ENCODE measurements at regions not wholly inside any gene's neighbourhood (a gene's known extent, or its start where the extent isn't known, plus 50 kb on each side); places are given as distances from the start of the nearest gene placed in this dataset.

DNA sequence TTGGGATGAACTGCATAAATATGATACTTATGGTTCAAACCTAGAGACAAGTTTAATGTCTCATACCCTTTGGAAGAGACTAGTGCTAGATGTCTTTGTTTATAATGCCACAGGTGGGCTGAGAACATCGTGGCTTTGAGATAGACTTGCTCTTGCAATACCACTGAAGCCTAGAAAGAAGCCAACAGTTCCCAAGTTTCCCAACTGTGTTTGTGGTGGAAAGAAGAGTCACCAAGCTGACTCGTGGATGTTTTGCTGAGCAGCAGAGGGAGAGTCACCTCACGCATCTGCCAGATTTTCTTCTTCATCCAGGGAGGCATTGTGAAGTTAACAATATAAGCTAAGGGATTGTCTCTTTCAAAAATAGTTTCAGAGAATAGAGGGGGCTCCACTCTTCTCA lies 1076.2 kb downstream of the C4orf33 start:
- Mint-ChIP-seq H3K27ac (ENCODE audit: unreplicated experiment) (no peak overlapping the region), H3K27me3 (ENCODE audit: insufficient read depth, unreplicated experiment) (peaks cover 3% of the 10 kb centered on the region), H3K36me3 (ENCODE audit: insufficient read depth, unreplicated experiment) (no peaks in the 10 kb centered on the region), H3K9me3 (ENCODE audit: unreplicated experiment) (no peaks in the 10 kb centered on the region), H3K4me1 (ENCODE audit: low read depth, unreplicated experiment) (no peaks in the 10 kb centered on the region), H3K4me3 (ENCODE audit: unreplicated experiment) (no peak overlapping the region)
- intact Hi-C loops (cut with micrococcal nuclease; ENCODE audit: unreplicated experiment) = no loop called here
- H3K9me3 ChIP-seq = no peaks in the 10 kb centered on the region
- no peaks in the 10 kb centered on the region for H3K4me1 ChIP-seq
- no TSS peak for BruUV-seq (replicated peaks)
- no peaks in the 10 kb centered on the region for H3K27me3 ChIP-seq (replicated peaks; ENCODE audit: control insufficient read depth, insufficient read depth, low read length)
- ChIA-PET CTCF (no interaction called here), POLR2A (no interaction called here)
- no peak overlapping the region for H3K4me3 ChIP-seq (ENCODE audit: low read depth, low read length)
- DNase-seq = no peak
- no peak for TF ChIP-seq CTCF (IDR thresholded peaks at IDR 0.05; ENCODE audit: insufficient read depth in 1 of 2, low read depth in 1 of 2, low read length in 1 of 2, severe bottlenecking in 1 of 2, unreplicated experiment in 1 of 2)
- H3K36me3 ChIP-seq (ENCODE audit: control insufficient read depth, insufficient read depth, low read length) = no peaks in the 10 kb centered on the region

- CTCF ChIA-PET = no interaction called here
- no peaks in the 10 kb centered on the region for H3K9me3 Mint-ChIP-seq (ENCODE audit: unreplicated experiment)
- Histone ChIP-seq H3K36me3 (ENCODE audit: control insufficient read depth, insufficient read depth, low read length) (no peaks in the 10 kb centered on the region), H3K4me1 (no peaks in the 10 kb centered on the region), H3K9me3 (no peaks in the 10 kb centered on the region), H3K4me3 (ENCODE audit: low read depth, low read length) (no peak overlapping the region), H3K27me3 (replicated peaks; ENCODE audit: control insufficient read depth, insufficient read depth, low read length) (no peaks in the 10 kb centered on the region)
- H3K27me3 Mint-ChIP-seq (ENCODE audit: insufficient read depth, unreplicated experiment) = peaks cover 7% of the 10 kb centered on the region
- H3K36me3 Mint-ChIP-seq (ENCODE audit: insufficient read depth, unreplicated experiment) = no peaks in the 10 kb centered on the region
- DNase-seq = no peak
- H3K4me3 Mint-ChIP-seq (ENCODE audit: unreplicated experiment) = no peak overlapping the region
- no peaks in the 10 kb centered on the region for H3K4me1 Mint-ChIP-seq (ENCODE audit: low read depth, unreplicated experiment)
- TF ChIP-seq CTCF (IDR thresholded peaks at IDR 0.05; ENCODE audit: insufficient read depth in 1 of 2, low read depth in 1 of 2, low read length in 1 of 2, severe bottlenecking in 1 of 2, unreplicated experiment in 1 of 2) = no peak
- BruUV-seq (replicated peaks) = no TSS peak
- intact Hi-C loops (cut with micrococcal nuclease; ENCODE audit: unreplicated experiment) = no loop called here
- POLR2A ChIA-PET = no interaction called here
- no peak overlapping the region for H3K27ac Mint-ChIP-seq (ENCODE audit: unreplicated experiment)
Observed at GRCh38 chr4:130178106-130178505, 1082.2 kb downstream of the C4orf33 start.

- no peak for TF ChIP-seq CTCF (IDR thresholded peaks at IDR 0.05; ENCODE audit: insufficient read depth in 1 of 2, low read depth in 1 of 2, low read length in 1 of 2, severe bottlenecking in 1 of 2, unreplicated experiment in 1 of 2)
- CTCF ChIA-PET = no interaction called here
- no peak overlapping the region for H3K4me3 Mint-ChIP-seq (ENCODE audit: unreplicated experiment)
- Histone ChIP-seq H3K36me3 (ENCODE audit: control insufficient read depth, insufficient read depth, low read length) (no peaks in the 10 kb centered on the region), H3K27me3 (replicated peaks; ENCODE audit: control insufficient read depth, insufficient read depth, low read length) (no peaks in the 10 kb centered on the region), H3K4me1 (no peaks in the 10 kb centered on the region), H3K9me3 (no peaks in the 10 kb centered on the region), H3K4me3 (ENCODE audit: low read depth, low read length) (no peak overlapping the region)
- POLR2A ChIA-PET = no interaction called here
- no peak for DNase-seq
- H3K36me3 Mint-ChIP-seq (ENCODE audit: insufficient read depth, unreplicated experiment) = no peaks in the 10 kb centered on the region
- H3K9me3 Mint-ChIP-seq (ENCODE audit: unreplicated experiment) = no peaks in the 10 kb centered on the region
- BruUV-seq (replicated peaks) = no TSS peak
- intact Hi-C loops (cut with micrococcal nuclease; ENCODE audit: unreplicated experiment) = no loop called here
- peaks cover 3% of the 10 kb centered on the region for H3K27me3 Mint-ChIP-seq (ENCODE audit: insufficient read depth, unreplicated experiment)
- H3K27ac Mint-ChIP-seq (ENCODE audit: unreplicated experiment) = no peak overlapping the region
- no peaks in the 10 kb centered on the region for H3K4me1 Mint-ChIP-seq (ENCODE audit: low read depth, unreplicated experiment)
Observed at GRCh38 chr4:130183096-130183495, 1087.1 kb downstream of the C4orf33 start.

Data from Caco-2 (cell line).